Nephron (organoid): ENCODE measurements at regions not wholly inside any gene's neighbourhood (a gene's known extent, or its start where the extent isn't known, plus 50 kb on each side); places are given as distances from the start of the nearest gene placed in this dataset.

ENCODE experiments used
- H3K27ac Mint-ChIP-seq, 3 experiments: 2 replicates each; pipeline ENCODE4 v1.8.0; 2020; ENCODE audit warnings: mixed read lengths in 3 of 3, mild to moderate bottlenecking in 2 of 3, moderate library complexity in 1 of 3
- H3K27me3 Mint-ChIP-seq: 2 replicates; pipeline ENCODE4 v1.8.0; 2021; ENCODE audit warnings: low read depth, mild to moderate bottlenecking, moderate library complexity, mixed read lengths
- H3K36me3 Mint-ChIP-seq: 2 replicates; pipeline ENCODE4 v1.8.0; 2020; ENCODE audit warnings: low read depth, mixed read lengths
- H3K4me1 Mint-ChIP-seq: 2 replicates; pipeline ENCODE4 v1.8.0; 2020; ENCODE audit warnings: mixed read lengths
- H3K4me3 Mint-ChIP-seq, 3 experiments: 2 replicates each; pipeline ENCODE4 v1.8.0; 2020; ENCODE audit warnings: mild to moderate bottlenecking in 3 of 3, mixed read lengths in 3 of 3, moderate library complexity in 2 of 3
- H3K9me3 Mint-ChIP-seq: 2 replicates; pipeline ENCODE4 v1.8.0; 2020; ENCODE audit warnings: mixed read lengths
- CTCF ChIP-seq, 3 experiments: fragments of 200-600 bp; sonication (generic); IDR thresholded peaks; one replicate each; pipeline ENCODE4 v1.5.0; 2021; ENCODE audit warnings: antibody characterized with exemption in 3 of 3; ENCODE audit not compliant: unreplicated experiment in 3 of 3

GRCh38 chr4:27467351-27467750, 606.7 kb downstream of the STIM2 start:
- no peaks in the 10 kb centered on the region for H3K4me1 Mint-ChIP-seq
- TF ChIP-seq CTCF (IDR thresholded peaks at IDR 0.05; ENCODE audit: unreplicated experiment in 3 of 3) = no peak
- H3K27me3 Mint-ChIP-seq = no peaks in the 10 kb centered on the region
- H3K9me3 Mint-ChIP-seq = no peaks in the 10 kb centered on the region
- no peaks in the 10 kb centered on the region for H3K36me3 Mint-ChIP-seq
- H3K27ac Mint-ChIP-seq = no peak overlapping the region
- H3K4me3 Mint-ChIP-seq = no peak overlapping the region

GRCh38 chr4:27472364-27472763, 611.7 kb downstream of the STIM2 start:
- H3K27me3 Mint-ChIP-seq = no peaks in the 10 kb centered on the region

GRCh38 chr4:27474691-27475090, 614.0 kb downstream of the STIM2 start:
- no peaks in the 10 kb centered on the region for H3K36me3 Mint-ChIP-seq
- H3K27ac Mint-ChIP-seq = no peak overlapping the region
- H3K4me3 Mint-ChIP-seq = no peak overlapping the region
- no peaks in the 10 kb centered on the region for H3K9me3 Mint-ChIP-seq
- TF ChIP-seq CTCF (IDR thresholded peaks at IDR 0.05; ENCODE audit: unreplicated experiment in 3 of 3) = no peak
- no peaks in the 10 kb centered on the region for H3K27me3 Mint-ChIP-seq
- no peaks in the 10 kb centered on the region for H3K4me1 Mint-ChIP-seq

More at GRCh38 chr4:27472364-27472763, 611.7 kb downstream of the STIM2 start:
- H3K4me3 Mint-ChIP-seq = no peak overlapping the region
- TF ChIP-seq CTCF (IDR thresholded peaks at IDR 0.05; ENCODE audit: unreplicated experiment in 3 of 3) = no peak
- no peaks in the 10 kb centered on the region for H3K9me3 Mint-ChIP-seq
- no peaks in the 10 kb centered on the region for H3K36me3 Mint-ChIP-seq
- H3K27ac Mint-ChIP-seq = no peak overlapping the region
- no peaks in the 10 kb centered on the region for H3K4me1 Mint-ChIP-seq

GRCh38 chr4:27484216-27484615, 623.6 kb downstream of the STIM2 start:
- Mint-ChIP-seq H3K27me3 (no peaks in the 10 kb centered on the region), H3K36me3 (no peaks in the 10 kb centered on the region), H3K4me1 (no peaks in the 10 kb centered on the region)

GRCh38 chr4:27490315-27490714, 629.7 kb downstream of the STIM2 start:
- Mint-ChIP-seq H3K27ac (no peak overlapping the region), H3K36me3 (no peaks in the 10 kb centered on the region), H3K9me3 (no peaks in the 10 kb centered on the region), H3K4me3 (no peak overlapping the region), H3K4me1 (no peaks in the 10 kb centered on the region), H3K27me3 (no peaks in the 10 kb centered on the region)
- TF ChIP-seq CTCF (IDR thresholded peaks at IDR 0.05; ENCODE audit: unreplicated experiment in 3 of 3) = no peak

More at GRCh38 chr4:27484216-27484615, 623.6 kb downstream of the STIM2 start:
- H3K4me3 Mint-ChIP-seq = no peak overlapping the region
- no peak for TF ChIP-seq CTCF (IDR thresholded peaks at IDR 0.05; ENCODE audit: unreplicated experiment in 3 of 3)
- H3K9me3 Mint-ChIP-seq = no peaks in the 10 kb centered on the region
- no peak overlapping the region for H3K27ac Mint-ChIP-seq

GRCh38 chr4:27490766-27491165, 630.1 kb downstream of the STIM2 start:
- no peaks in the 10 kb centered on the region for H3K36me3 Mint-ChIP-seq
- no peak for TF ChIP-seq CTCF (IDR thresholded peaks at IDR 0.05; ENCODE audit: unreplicated experiment in 3 of 3)
- H3K27ac Mint-ChIP-seq = no peak overlapping the region
- H3K9me3 Mint-ChIP-seq = no peaks in the 10 kb centered on the region
- no peaks in the 10 kb centered on the region for H3K27me3 Mint-ChIP-seq
- H3K4me3 Mint-ChIP-seq = no peak overlapping the region
- H3K4me1 Mint-ChIP-seq = no peaks in the 10 kb centered on the region
